ENCODE measurements at regions not wholly inside any gene's neighbourhood (a gene's known extent, or its start where the extent isn't known, plus 50 kb on each side); places are given as distances from the start of the nearest gene placed in this dataset.

DNA sequence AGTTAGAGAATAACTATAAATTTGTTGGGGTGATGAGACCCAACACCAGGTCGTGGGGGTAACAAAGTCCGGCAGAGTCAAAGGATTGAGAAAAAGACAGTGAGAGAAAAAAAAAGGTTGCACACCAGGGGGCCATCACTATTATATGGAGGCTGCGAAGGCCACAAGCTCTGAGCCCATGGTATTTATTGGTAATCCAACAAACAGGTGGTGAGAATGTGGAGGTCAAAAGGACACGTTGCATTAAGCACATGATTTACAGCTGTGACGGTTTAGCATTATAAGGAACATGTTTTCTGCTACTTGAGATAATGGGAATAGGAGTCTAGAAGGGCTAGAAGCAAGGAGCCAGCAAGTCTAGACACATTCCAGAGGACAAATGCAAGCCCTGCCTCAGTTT, 2202.2 kb upstream of the C9orf72 start:
- no peak overlapping the region for H3K4me2 ChIP-seq (ENCODE audit: low read length)
- H2BK12ac ChIP-seq (ENCODE audit: low read length): no peak overlapping the region
- H3K27me3 ChIP-seq (ENCODE audit: insufficient read depth, low read length): no peaks in the 10 kb centered on the region
- no peak overlapping the region for H4K8ac ChIP-seq (ENCODE audit: low read depth, low read length)
- no peak overlapping the region for H3K27ac ChIP-seq (ENCODE audit: low read depth, low read length)
- no peak overlapping the region for H4K91ac ChIP-seq (ENCODE audit: low read depth, low read length)
- H3K9me3 ChIP-seq (ENCODE audit: insufficient read depth, low read depth, low read length): no peaks in the 10 kb centered on the region
- no peak overlapping the region for H2AFZ ChIP-seq (ENCODE audit: insufficient read depth, low read length, poor library complexity)
- DNase-seq: no peak
- no peak overlapping the region for H3K9ac ChIP-seq (ENCODE audit: low read length)
- H3K14ac ChIP-seq (ENCODE audit: low read length): no peak overlapping the region
- H2AK5ac ChIP-seq (ENCODE audit: low read length): no peak overlapping the region
- H3K18ac ChIP-seq (ENCODE audit: low read length): no peak overlapping the region
- H3K23ac ChIP-seq (ENCODE audit: low read length): no peak overlapping the region
- WGBS (ENCODE audit: extremely low coverage, insufficient coverage, insufficient read length): no CpG with 5 or more reads among the region's 5 CpGs
- no peak overlapping the region for H4K12ac ChIP-seq (ENCODE audit: low read depth, low read length)
- no peak overlapping the region for H3K4ac ChIP-seq (ENCODE audit: low read depth, low read length)
- no peak overlapping the region for H3K4me3 ChIP-seq (ENCODE audit: low read depth, low read length)
- H2BK5ac ChIP-seq (ENCODE audit: low read depth, low read length, poor library complexity): no peak overlapping the region
- no peaks in the 10 kb centered on the region for H3K79me2 ChIP-seq (ENCODE audit: control insufficient read depth, insufficient read depth, low read length, poor library complexity)
- no peaks in the 10 kb centered on the region for H3K4me1 ChIP-seq (ENCODE audit: control insufficient read depth in 1 of 2, insufficient read depth in 2 of 2, low read length in 2 of 2)
- no peaks in the 10 kb centered on the region for H3K79me1 ChIP-seq (ENCODE audit: low read length)
- H3K36me3 ChIP-seq (ENCODE audit: control insufficient read depth in 1 of 2, insufficient read depth in 2 of 2, low read length in 2 of 2): no peaks in the 10 kb centered on the region
- no peak overlapping the region for H2BK120ac ChIP-seq (ENCODE audit: insufficient read depth, low read length, poor library complexity)

DNA sequence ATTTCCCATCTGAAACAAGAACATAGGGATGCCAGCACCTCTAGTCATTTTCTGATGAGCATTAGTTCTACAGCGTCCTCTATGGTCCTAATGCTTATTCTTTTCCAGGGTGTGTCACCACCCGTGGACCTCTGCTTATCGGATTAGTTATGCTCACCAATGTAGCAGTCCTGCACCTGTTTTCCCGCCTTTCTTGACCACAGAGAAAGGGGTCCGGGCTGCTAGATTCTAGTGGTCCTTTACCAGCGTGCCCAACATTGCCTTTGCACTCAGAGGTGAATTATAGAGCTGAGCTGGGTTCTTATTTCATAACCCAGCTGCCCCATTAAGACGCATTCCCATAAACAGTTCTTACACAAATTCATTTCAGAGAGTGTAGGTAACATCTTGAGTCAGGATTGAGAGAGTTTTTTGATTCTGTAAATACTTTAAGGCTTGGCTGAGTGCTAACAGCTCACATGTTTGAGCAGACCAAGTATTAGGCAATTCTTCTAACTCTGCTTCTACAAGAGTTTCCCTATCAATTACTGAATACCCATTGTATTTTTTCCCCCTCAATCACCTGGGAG, 2205.1 kb upstream of the C9orf72 start:
- no peak overlapping the region for H4K12ac ChIP-seq (ENCODE audit: low read depth, low read length)
- no peaks in the 10 kb centered on the region for H3K4me1 ChIP-seq (ENCODE audit: control insufficient read depth in 1 of 2, insufficient read depth in 2 of 2, low read length in 2 of 2)
- no peaks in the 10 kb centered on the region for H3K79me2 ChIP-seq (ENCODE audit: control insufficient read depth, insufficient read depth, low read length, poor library complexity)
- no peaks in the 10 kb centered on the region for H3K79me1 ChIP-seq (ENCODE audit: low read length)
- H3K18ac ChIP-seq (ENCODE audit: low read length): no peak overlapping the region
- no peaks in the 10 kb centered on the region for H3K36me3 ChIP-seq (ENCODE audit: control insufficient read depth in 1 of 2, insufficient read depth in 2 of 2, low read length in 2 of 2)
- DNase-seq: no peak
- H2BK5ac ChIP-seq (ENCODE audit: low read depth, low read length, poor library complexity): no peak overlapping the region
- no peak overlapping the region for H3K4ac ChIP-seq (ENCODE audit: low read depth, low read length)
- no peaks in the 10 kb centered on the region for H3K9me3 ChIP-seq (ENCODE audit: insufficient read depth, low read depth, low read length)
- H2AFZ ChIP-seq (ENCODE audit: insufficient read depth, low read length, poor library complexity): no peak overlapping the region
- no peak overlapping the region for H3K9ac ChIP-seq (ENCODE audit: low read length)
- H4K91ac ChIP-seq (ENCODE audit: low read depth, low read length): no peak overlapping the region
- no peak overlapping the region for H2BK120ac ChIP-seq (ENCODE audit: insufficient read depth, low read length, poor library complexity)
- H2AK5ac ChIP-seq (ENCODE audit: low read length): no peak overlapping the region
- H2BK12ac ChIP-seq (ENCODE audit: low read length): no peak overlapping the region
- H3K4me2 ChIP-seq (ENCODE audit: low read length): no peak overlapping the region
- no peak overlapping the region for H3K23ac ChIP-seq (ENCODE audit: low read length)
- no peak overlapping the region for H4K8ac ChIP-seq (ENCODE audit: low read depth, low read length)
- no CpG with 5 or more reads among the region's 7 CpGs for WGBS (ENCODE audit: extremely low coverage, insufficient coverage, insufficient read length)
- H3K14ac ChIP-seq (ENCODE audit: low read length): no peak overlapping the region
- H3K27me3 ChIP-seq (ENCODE audit: insufficient read depth, low read length): no peaks in the 10 kb centered on the region
- H3K27ac ChIP-seq (ENCODE audit: low read depth, low read length): no peak overlapping the region
- no peak overlapping the region for H3K4me3 ChIP-seq (ENCODE audit: low read depth, low read length)

- no peak overlapping the region for H3K14ac ChIP-seq (ENCODE audit: low read length)
- H3K9ac ChIP-seq (ENCODE audit: low read length): no peak overlapping the region
- no peaks in the 10 kb centered on the region for H3K27me3 ChIP-seq (ENCODE audit: insufficient read depth, low read length)
- H3K36me3 ChIP-seq (ENCODE audit: control insufficient read depth in 1 of 2, insufficient read depth in 2 of 2, low read length in 2 of 2): no peaks in the 10 kb centered on the region
- H3K4me1 ChIP-seq (ENCODE audit: control insufficient read depth in 1 of 2, insufficient read depth in 2 of 2, low read length in 2 of 2): no peaks in the 10 kb centered on the region
- no peak overlapping the region for H2BK12ac ChIP-seq (ENCODE audit: low read length)
- no peak overlapping the region for H3K23ac ChIP-seq (ENCODE audit: low read length)
- H3K4me3 ChIP-seq (ENCODE audit: low read depth, low read length): no peak overlapping the region
- no peak overlapping the region for H3K18ac ChIP-seq (ENCODE audit: low read length)
- DNase-seq: no peak
- H3K79me2 ChIP-seq (ENCODE audit: control insufficient read depth, insufficient read depth, low read length, poor library complexity): no peaks in the 10 kb centered on the region
- no peak overlapping the region for H4K8ac ChIP-seq (ENCODE audit: low read depth, low read length)
- H2AFZ ChIP-seq (ENCODE audit: insufficient read depth, low read length, poor library complexity): no peak overlapping the region
- no peak overlapping the region for H2AK5ac ChIP-seq (ENCODE audit: low read length)
- H4K12ac ChIP-seq (ENCODE audit: low read depth, low read length): no peak overlapping the region
- no peak overlapping the region for H2BK5ac ChIP-seq (ENCODE audit: low read depth, low read length, poor library complexity)
- no CpG with 5 or more reads among the region's 1 CpG for WGBS (ENCODE audit: extremely low coverage, insufficient coverage, insufficient read length)
- H3K27ac ChIP-seq (ENCODE audit: low read depth, low read length): no peak overlapping the region
- no peaks in the 10 kb centered on the region for H3K79me1 ChIP-seq (ENCODE audit: low read length)
- H3K4me2 ChIP-seq (ENCODE audit: low read length): no peak overlapping the region
- H3K4ac ChIP-seq (ENCODE audit: low read depth, low read length): no peak overlapping the region
- H3K9me3 ChIP-seq (ENCODE audit: insufficient read depth, low read depth, low read length): no peaks in the 10 kb centered on the region
- no peak overlapping the region for H2BK120ac ChIP-seq (ENCODE audit: insufficient read depth, low read length, poor library complexity)
- H4K91ac ChIP-seq (ENCODE audit: low read depth, low read length): no peak overlapping the region
Measured at GRCh38 chr9:29793970-29794369, 2220.7 kb upstream of the C9orf72 start.

- Histone ChIP-seq H3K4me2 (ENCODE audit: low read length) (no peak overlapping the region), H2BK5ac (ENCODE audit: low read depth, low read length, poor library complexity) (no peak overlapping the region), H3K9me3 (ENCODE audit: insufficient read depth, low read depth, low read length) (no peaks in the 10 kb centered on the region), H3K79me1 (ENCODE audit: low read length) (no peaks in the 10 kb centered on the region), H2AFZ (ENCODE audit: insufficient read depth, low read length, poor library complexity) (no peak overlapping the region), H2BK12ac (ENCODE audit: low read length) (no peak overlapping the region), H3K36me3 (ENCODE audit: control insufficient read depth in 1 of 2, insufficient read depth in 2 of 2, low read length in 2 of 2) (no peaks in the 10 kb centered on the region), H3K79me2 (ENCODE audit: control insufficient read depth, insufficient read depth, low read length, poor library complexity) (no peaks in the 10 kb centered on the region), H3K4me3 (ENCODE audit: low read depth, low read length) (no peak overlapping the region), H3K14ac (ENCODE audit: low read length) (no peak overlapping the region), H4K91ac (ENCODE audit: low read depth, low read length) (no peak overlapping the region), H4K8ac (ENCODE audit: low read depth, low read length) (no peak overlapping the region), H3K23ac (ENCODE audit: low read length) (no peak overlapping the region), H3K4me1 (ENCODE audit: control insufficient read depth in 1 of 2, insufficient read depth in 2 of 2, low read length in 2 of 2) (no peaks in the 10 kb centered on the region), H2AK5ac (ENCODE audit: low read length) (no peak overlapping the region), H3K27me3 (ENCODE audit: insufficient read depth, low read length) (no peaks in the 10 kb centered on the region), H3K27ac (ENCODE audit: low read depth, low read length) (no peak overlapping the region), H3K4ac (ENCODE audit: low read depth, low read length) (no peak overlapping the region), H2BK120ac (ENCODE audit: insufficient read depth, low read length, poor library complexity) (no peak overlapping the region), H4K12ac (ENCODE audit: low read depth, low read length) (no peak overlapping the region), H3K9ac (ENCODE audit: low read length) (no peak overlapping the region), H3K18ac (ENCODE audit: low read length) (no peak overlapping the region)
- no CpG with 5 or more reads among the region's 2 CpGs for WGBS (ENCODE audit: extremely low coverage, insufficient coverage, insufficient read length)
- DNase-seq: no peak
Measured at GRCh38 chr9:29796291-29796952, 2223.1 kb upstream of the C9orf72 start.
